Caco-2 (cell line): ENCODE measurements at regions not wholly inside any gene's neighbourhood (a gene's known extent, or its start where the extent isn't known, plus 50 kb on each side); places are given as distances from the start of the nearest gene placed in this dataset.

Experiments
- BruUV-seq: library from RNA; stranded (reverse); fragments of 400-500 nt; replicated peaks from 2 replicates; lab custom pipeline; 2021; lab: Mats Ljungman, UMichigan
- CTCF ChIA-PET: fragments of 300-600 bp; sonication (Branson Sonifier 250); formaldehyde crosslinking; loops from one replicate; lab custom pipeline; 2022; ENCODE audit warnings: antibody characterized with exemption; lab: Charles Lee
- POLR2A ChIA-PET: fragments of 300-600 bp; sonication (Branson Sonifier 250); formaldehyde crosslinking; loops from one replicate; lab custom pipeline; 2022; ENCODE audit warnings: antibody characterized with exemption; lab: Charles Lee
- DNase-seq, 2 experiments: peaks; one replicate each; pipeline versions ENCODE4 v3.0.0 to v3.0.0-alpha.2; 2020 to 2022
- H3K27me3 ChIP-seq: replicated peaks from 2 replicates; pipeline ENCODE4 v1.6.0; 2011; ENCODE audit warnings: low read length; ENCODE audit not compliant: control insufficient read depth, insufficient read depth
- H3K36me3 ChIP-seq: 2 replicates; pipeline ENCODE4 v1.5.1; 2011; ENCODE audit warnings: low read length; ENCODE audit not compliant: control insufficient read depth, insufficient read depth
- H3K4me1 ChIP-seq: fragments of 250-450 bp; sonication (Bioruptor Pico); 2 replicates; pipeline ENCODE4 v1.5.1; 2020; ENCODE audit warnings: mild to moderate bottlenecking
- H3K4me3 ChIP-seq: 2 replicates; pipeline ENCODE4 v1.5.1; 2011; ENCODE audit warnings: low read depth, mild to moderate bottlenecking, control low read depth, low read length
- H3K9me3 ChIP-seq: fragments of 250-450 bp; sonication (Bioruptor Pico); 2 replicates; pipeline ENCODE4 v1.5.1; 2020; ENCODE audit warnings: mild to moderate bottlenecking, moderate library complexity
- H3K27ac Mint-ChIP-seq: one replicate; pipeline ENCODE4 v1.8.0; 2022; ENCODE audit warnings: mixed read lengths; ENCODE audit not compliant: unreplicated experiment
- H3K27me3 Mint-ChIP-seq: one replicate; pipeline ENCODE4 v1.8.0; 2022; ENCODE audit warnings: mixed read lengths; ENCODE audit not compliant: insufficient read depth, unreplicated experiment
- H3K36me3 Mint-ChIP-seq: one replicate; pipeline ENCODE4 v1.8.0; 2022; ENCODE audit warnings: mild to moderate bottlenecking, mixed read lengths; ENCODE audit not compliant: insufficient read depth, unreplicated experiment
- H3K4me1 Mint-ChIP-seq: one replicate; pipeline ENCODE4 v1.8.0; 2022; ENCODE audit warnings: low read depth, mixed read lengths; ENCODE audit not compliant: unreplicated experiment
- H3K4me3 Mint-ChIP-seq: one replicate; pipeline ENCODE4 v1.8.0; 2022; ENCODE audit warnings: mild to moderate bottlenecking, moderate library complexity, mixed read lengths; ENCODE audit not compliant: unreplicated experiment
- H3K9me3 Mint-ChIP-seq: one replicate; pipeline ENCODE4 v1.8.0; 2022; ENCODE audit warnings: mixed read lengths; ENCODE audit not compliant: unreplicated experiment
- intact Hi-C: fragments of 100-400 bp; cut with micrococcal nuclease; formaldehyde crosslinking; loops from one replicate; pipeline ENCODE4 v1.10.0; 2022; ENCODE audit not compliant: unreplicated experiment
- TF ChIP-seq, protein P1 (sequence below), 2 experiments: fragments of 200-600 bp in 1 of 2; IDR thresholded peaks; 1 replicate in 1 of 2; 2 replicates in 1 of 2; pipeline versions ENCODE4 v1.5.1 to v1.8.0; 2011 to 2022; ENCODE audit warnings: antibody characterized with exemption in 1 of 2, control low read depth in 1 of 2, inconsistent platforms in 1 of 2, low read depth in 1 of 2, low read length in 1 of 2, mild to moderate bottlenecking in 1 of 2, moderate library complexity in 1 of 2; ENCODE audit not compliant: insufficient read depth in 1 of 2, severe bottlenecking in 1 of 2, unreplicated experiment in 1 of 2

DNA sequence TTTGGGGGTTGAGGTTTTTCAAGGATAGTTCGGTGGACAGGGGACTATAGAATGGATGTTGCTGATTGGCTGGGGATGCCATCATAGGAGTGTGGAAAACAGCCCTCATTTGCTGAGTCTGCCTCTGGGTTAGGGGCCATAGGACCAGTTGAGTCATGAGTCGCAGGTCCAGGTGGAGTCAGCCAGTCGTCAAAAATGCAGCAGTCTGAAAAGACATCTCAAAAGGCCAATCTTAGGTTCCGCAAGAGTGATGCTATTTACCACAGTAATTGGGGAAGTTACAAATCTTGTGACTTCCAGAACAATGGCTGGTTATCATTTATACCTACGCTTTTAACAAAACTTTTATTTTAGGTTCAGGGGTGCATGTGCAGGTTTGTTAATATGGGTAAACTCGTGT lies 276.0 kb upstream of the DMRT1 start:
- TF ChIP-seq, protein P1, sequence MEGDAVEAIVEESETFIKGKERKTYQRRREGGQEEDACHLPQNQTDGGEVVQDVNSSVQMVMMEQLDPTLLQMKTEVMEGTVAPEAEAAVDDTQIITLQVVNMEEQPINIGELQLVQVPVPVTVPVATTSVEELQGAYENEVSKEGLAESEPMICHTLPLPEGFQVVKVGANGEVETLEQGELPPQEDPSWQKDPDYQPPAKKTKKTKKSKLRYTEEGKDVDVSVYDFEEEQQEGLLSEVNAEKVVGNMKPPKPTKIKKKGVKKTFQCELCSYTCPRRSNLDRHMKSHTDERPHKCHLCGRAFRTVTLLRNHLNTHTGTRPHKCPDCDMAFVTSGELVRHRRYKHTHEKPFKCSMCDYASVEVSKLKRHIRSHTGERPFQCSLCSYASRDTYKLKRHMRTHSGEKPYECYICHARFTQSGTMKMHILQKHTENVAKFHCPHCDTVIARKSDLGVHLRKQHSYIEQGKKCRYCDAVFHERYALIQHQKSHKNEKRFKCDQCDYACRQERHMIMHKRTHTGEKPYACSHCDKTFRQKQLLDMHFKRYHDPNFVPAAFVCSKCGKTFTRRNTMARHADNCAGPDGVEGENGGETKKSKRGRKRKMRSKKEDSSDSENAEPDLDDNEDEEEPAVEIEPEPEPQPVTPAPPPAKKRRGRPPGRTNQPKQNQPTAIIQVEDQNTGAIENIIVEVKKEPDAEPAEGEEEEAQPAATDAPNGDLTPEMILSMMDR (IDR thresholded peaks at IDR 0.05; ENCODE audit: insufficient read depth in 1 of 2, low read depth in 1 of 2, low read length in 1 of 2, severe bottlenecking in 1 of 2, unreplicated experiment in 1 of 2) = no peak
- Mint-ChIP-seq H3K27ac (no peak overlapping the region), H3K27me3 (no peaks in the 10 kb centered on the region), H3K4me1 (peaks cover 4% of the 10 kb centered on the region), H3K4me3 (no peak overlapping the region), H3K36me3 (peaks cover 34% of the 10 kb centered on the region), H3K9me3 (peaks cover 12% of the 10 kb centered on the region)
- H3K36me3 ChIP-seq = no peaks in the 10 kb centered on the region
- ChIA-PET CTCF (no interaction called here), POLR2A (no interaction called here)
- no peak for DNase-seq
- H3K27me3 ChIP-seq = no peaks in the 10 kb centered on the region
- intact Hi-C loops = no loop called here
- BruUV-seq = no TSS peak
- no peaks in the 10 kb centered on the region for H3K9me3 ChIP-seq
- H3K4me1 ChIP-seq = peaks cover 24% of the 10 kb centered on the region
- H3K4me3 ChIP-seq = no peak overlapping the region

DNA sequence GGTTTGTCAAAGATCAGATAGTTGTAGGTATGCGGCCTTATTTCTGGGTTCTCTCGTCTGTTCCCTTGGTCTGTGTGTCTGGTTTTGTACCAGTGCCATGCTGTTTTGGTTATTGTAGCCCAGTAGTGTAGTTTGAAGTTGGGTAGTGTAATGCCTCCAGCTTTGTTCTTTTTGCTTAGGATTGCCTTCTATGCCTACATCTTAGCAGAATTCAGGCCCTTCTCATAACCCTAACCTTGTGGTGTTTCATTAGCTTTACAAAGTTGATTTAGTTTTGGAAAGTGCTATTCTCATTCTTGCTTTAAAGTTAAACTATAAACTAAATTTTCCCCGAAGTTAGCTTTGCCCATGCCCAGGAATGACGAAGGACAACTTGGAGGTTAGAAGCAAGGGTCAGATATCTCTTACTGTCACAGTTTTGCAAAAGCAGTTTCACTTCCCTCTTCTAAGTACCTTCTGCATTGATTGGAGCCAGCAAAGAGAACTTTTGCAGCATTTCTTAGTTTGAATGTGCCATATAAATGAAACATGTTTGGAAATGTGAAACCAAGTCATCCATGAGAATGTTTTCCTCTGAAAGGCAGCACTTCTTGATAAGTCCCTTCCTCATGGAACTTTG lies 274.3 kb upstream of the DMRT1 start:
- BruUV-seq = no TSS peak
- peaks cover 12% of the 10 kb centered on the region for H3K9me3 Mint-ChIP-seq
- Histone ChIP-seq H3K27me3 (no peaks in the 10 kb centered on the region), H3K4me1 (peaks cover 29% of the 10 kb centered on the region), H3K4me3 (no peak overlapping the region), H3K9me3 (no peaks in the 10 kb centered on the region), H3K36me3 (no peaks in the 10 kb centered on the region)
- peaks cover 4% of the 10 kb centered on the region for H3K4me1 Mint-ChIP-seq
- intact Hi-C loops = no loop called here
- DNase-seq = no peak
- ChIA-PET POLR2A (no interaction called here), CTCF (no interaction called here)
- no peak overlapping the region for H3K27ac Mint-ChIP-seq
- H3K27me3 Mint-ChIP-seq = no peaks in the 10 kb centered on the region
- peaks cover 29% of the 10 kb centered on the region for H3K36me3 Mint-ChIP-seq
- TF ChIP-seq, protein P1 (IDR thresholded peaks at IDR 0.05; ENCODE audit: insufficient read depth in 1 of 2, low read depth in 1 of 2, low read length in 1 of 2, severe bottlenecking in 1 of 2, unreplicated experiment in 1 of 2) = no peak
- H3K4me3 Mint-ChIP-seq = no peak overlapping the region

DNA sequence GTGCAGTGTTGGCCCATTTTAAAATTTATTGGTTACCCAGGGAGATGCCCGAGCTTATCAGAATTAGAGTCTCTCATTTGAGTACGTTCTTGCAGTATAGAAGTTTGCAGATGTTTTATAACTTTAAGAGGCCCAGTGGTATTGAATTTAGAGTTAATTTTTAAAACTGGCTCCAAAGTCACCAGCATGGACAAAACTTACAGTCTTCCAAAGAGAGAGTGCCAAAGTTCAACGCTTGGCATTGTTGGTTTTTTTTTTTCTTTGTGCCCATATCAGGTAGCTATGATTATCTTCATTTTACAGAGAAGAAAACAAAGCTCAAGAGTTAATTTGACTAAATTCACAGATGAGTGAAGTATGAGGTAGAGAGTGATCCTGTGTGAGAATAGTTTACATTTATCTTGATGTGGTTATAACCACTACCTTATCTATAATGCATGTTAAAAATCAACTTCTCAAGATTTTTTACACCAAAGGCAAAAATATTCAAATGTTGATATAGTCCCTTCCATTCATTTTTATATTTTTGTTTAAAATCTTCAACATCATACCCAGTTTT lies 273.7 kb upstream of the DMRT1 start:
- no TSS peak for BruUV-seq
- Histone ChIP-seq H3K9me3 (no peaks in the 10 kb centered on the region), H3K4me3 (no peak overlapping the region), H3K36me3 (no peaks in the 10 kb centered on the region), H3K27me3 (no peaks in the 10 kb centered on the region), H3K4me1 (peaks cover 35% of the 10 kb centered on the region)
- DNase-seq = no peak
- ChIA-PET CTCF (no interaction called here), POLR2A (no interaction called here)
- intact Hi-C loops = no loop called here
- TF ChIP-seq, protein P1 (IDR thresholded peaks at IDR 0.05; ENCODE audit: insufficient read depth in 1 of 2, low read depth in 1 of 2, low read length in 1 of 2, severe bottlenecking in 1 of 2, unreplicated experiment in 1 of 2) = no peak
- Mint-ChIP-seq H3K4me1 (peaks cover 7% of the 10 kb centered on the region), H3K27me3 (no peaks in the 10 kb centered on the region), H3K27ac (no peak overlapping the region), H3K4me3 (no peak overlapping the region), H3K9me3 (peaks cover 12% of the 10 kb centered on the region), H3K36me3 (peaks cover 29% of the 10 kb centered on the region)
